GM21381 (cell line): ENCODE measurements at regions not wholly inside any gene's neighbourhood (a gene's known extent, or its start where the extent isn't known, plus 50 kb on each side); places are given as distances from the start of the nearest gene placed in this dataset.
"Not testable (repeated sequence)": the region's sequence is repeated elsewhere in the genome, so short reads cannot be mapped to it uniquely, and the experiment has no call there.

Source experiments
- ATAC-seq: cut with Tn5 transposase; IDR thresholded peaks from one replicate; pipeline ENCODE4 v1.9.1; 2021; ENCODE audit warnings: mild to moderate bottlenecking, moderate library complexity; ENCODE audit not compliant: unreplicated experiment

GRCh38 chr4:38373375-38373774, 290.6 kb upstream of the KLF3 start:
- ATAC-seq, result no peak

DNA sequence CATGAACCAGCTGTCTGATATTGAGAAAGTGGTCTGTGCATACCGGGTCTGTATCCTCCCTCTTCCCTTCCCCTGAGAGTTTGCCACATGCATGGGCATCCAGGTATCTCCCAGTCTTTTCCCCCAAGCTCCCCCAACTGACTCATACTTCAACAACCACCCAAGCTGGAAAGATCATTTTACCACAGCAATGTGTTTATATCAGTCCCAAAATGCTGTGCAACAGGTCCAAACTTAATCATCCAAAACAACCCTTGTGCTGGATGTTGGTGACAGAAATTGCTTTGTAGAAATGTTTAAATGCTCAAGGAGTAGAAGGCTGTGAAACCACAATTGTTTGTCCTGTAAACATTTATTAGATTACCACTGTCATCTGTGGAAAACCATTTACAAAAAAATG, 286.8 kb upstream of the KLF3 start:
- ATAC-seq, result no peak

- no peak for ATAC-seq
Measured at GRCh38 chr4:38378478-38378877, 285.5 kb upstream of the KLF3 start.

GRCh38 chr4:38381788-38382187, 282.2 kb upstream of the KLF3 start:
- ATAC-seq, result no peak

DNA sequence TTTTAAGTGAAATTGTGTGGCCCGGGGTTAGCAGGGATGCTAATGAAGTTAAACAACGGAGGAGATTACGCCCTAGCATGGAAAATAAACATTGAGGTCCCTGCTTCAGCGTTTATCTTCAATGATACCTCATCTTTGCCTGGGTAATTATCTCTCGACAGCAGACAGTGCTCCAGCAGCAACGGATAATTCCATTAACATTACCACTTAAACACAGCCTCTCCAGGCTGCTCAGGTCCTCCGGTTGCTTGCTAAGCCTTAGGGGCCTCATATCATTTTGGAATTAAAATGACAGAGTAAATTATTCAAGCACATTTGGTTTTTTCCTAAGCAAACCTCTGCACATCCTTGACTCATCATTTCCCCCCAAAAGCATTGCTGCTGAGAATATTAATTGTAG, 281.5 kb upstream of the KLF3 start:
- ATAC-seq, result no peak

DNA sequence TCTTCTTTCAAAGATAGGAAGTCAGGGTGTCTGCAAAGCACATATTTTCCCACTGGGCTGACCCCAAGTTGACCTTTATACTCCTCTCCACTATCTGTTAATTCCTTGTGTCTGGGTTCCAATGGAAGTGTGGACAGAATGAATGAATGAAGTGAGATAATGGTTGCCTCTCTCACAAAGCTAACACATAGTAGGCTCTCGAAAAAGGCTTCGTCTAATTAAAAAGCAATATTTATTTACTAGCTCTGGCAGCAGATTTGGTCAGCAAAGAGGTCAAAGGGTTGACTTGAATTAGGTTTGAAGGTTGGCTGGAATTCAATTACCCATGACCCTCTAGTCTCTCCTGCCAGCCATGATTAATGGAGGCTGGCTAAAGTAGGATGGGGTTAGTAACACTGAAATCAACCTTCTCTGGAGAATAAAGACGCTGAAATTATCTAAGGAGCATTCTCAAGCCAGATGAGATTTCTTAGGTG, 280.3 kb upstream of the KLF3 start:
- ATAC-seq, result no peak

GRCh38 chr4:38385093-38386004, 278.6 kb upstream of the KLF3 start:
- ATAC-seq, result no peak

DNA sequence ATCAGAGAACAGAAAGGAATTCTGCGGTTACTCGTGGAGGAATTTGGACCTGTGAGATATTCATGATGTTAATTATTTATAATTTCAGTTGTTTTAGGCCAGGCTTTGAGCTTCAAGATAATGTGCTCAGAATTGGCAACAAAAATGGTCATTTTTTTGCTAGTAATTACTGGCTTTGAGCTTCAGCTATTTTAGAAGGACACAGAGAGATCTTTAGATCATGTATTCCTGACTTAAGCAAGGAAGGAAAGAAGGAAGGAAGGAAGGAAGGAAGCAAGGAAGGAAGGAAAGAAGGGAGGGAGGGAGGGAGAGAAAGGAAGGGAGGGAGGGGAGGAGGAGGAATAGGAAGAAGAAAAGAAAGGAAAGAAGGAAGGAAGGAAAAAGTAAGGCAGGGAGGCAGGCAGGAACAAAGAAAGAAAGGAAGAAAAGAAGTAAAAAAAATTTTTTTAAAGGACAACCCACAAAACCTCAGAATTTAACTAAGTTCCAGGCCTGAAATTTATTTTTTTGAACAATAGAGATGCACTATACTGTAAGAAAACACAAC, 277.9 kb upstream of the KLF3 start:
- no peak for ATAC-seq

DNA sequence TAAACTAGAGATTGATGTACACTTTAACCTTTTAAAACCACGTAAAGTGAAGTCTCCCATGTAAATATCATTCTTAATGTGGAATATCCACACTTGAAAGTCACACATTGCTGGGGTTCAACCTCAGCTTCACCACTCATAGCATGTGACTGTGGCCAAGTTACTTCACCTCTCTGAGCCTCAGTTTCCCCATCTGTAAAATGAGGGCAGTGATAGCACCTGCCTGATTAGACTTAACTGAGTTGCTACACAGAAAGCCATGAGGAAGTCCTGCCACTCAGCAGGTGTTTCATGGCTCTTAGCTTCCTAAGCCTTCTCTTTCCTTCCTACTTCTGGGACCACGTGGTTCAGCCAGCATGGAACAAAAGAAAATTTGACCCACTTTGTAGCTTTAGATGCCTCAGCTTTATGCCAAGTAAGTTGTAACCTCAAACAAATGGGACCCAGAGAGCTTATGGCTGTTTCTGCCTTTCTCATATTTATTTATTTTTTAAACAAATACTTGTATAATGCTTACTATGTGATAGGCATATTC, 277.3 kb upstream of the KLF3 start:
- no peak for ATAC-seq

- no peak for ATAC-seq
Measured at GRCh38 chr4:38387348-38387747, 276.7 kb upstream of the KLF3 start.

- ATAC-seq, result no peak
Measured at GRCh38 chr4:38387819-38388218, 276.2 kb upstream of the KLF3 start.

DNA sequence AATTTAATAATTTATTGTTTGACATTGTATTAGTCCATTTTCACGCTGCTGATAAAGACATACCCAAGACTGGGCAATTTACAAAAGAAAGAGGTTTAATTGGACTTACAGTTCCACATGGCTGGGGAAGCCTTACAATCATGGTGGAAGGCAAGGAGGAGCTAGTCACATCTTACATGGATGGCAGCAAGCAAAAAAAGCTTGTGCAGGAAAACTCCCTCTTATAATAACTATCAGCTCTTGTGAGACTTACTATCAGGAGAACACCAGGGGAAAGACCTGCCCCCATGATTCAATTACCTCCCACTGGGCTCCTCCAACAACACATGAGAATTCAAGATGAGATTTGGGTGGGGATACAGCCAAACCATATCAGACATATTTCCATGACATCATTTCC, 275.1 kb upstream of the KLF3 start:
- not testable (repeated sequence) for ATAC-seq

- no peak for ATAC-seq
Measured at GRCh38 chr4:38390969-38391545, 272.9 kb upstream of the KLF3 start.

DNA sequence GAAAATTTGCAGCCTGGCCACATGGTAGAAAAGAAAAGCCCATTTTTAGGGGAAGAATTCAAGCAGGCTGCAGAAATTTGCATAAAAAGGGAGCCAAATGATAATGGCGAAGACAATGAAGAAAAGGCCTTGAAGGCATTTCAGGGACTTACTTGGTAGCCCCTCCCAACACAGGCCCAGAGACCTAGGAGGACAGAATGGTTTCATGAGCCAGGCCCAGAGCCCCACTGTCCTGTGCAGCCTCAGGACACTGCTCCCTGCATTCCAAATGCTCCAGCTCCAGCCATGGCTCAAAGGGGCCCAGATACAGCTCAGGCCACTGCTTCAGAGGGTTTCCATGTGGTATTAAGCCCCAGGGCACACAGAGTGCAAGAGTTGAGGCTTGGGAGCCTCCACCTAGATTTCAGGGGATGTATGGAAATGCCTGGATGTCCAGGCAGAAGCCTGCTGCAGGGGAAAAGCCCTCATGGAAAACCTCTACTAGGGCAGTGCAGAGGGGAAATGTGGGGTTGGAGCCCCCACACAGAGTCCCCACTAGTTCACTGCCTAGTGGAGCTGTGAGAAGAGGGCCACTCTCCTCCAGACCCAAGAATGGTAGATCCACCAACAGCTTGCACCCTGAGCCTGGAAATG, 271.7 kb upstream of the KLF3 start:
- ATAC-seq, result no peak

DNA sequence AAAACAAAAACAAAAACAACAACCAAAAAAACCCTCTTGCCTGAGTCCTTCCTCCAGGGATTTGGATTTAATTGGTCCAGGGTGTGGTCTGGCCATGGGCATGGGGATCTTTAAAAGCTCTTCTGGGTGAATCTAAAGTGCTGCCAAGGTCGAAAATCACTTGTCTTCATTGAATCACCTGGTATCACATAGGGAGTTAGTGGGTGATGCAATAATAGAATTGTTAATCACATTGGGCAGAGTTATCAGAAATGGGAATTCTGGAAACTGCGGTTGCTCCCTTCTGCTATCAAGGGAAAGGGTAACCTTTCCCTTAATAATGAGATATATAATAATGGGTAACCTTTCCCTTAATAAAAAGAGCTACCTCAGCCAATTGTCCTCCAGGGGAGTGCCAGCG, 267.9 kb upstream of the KLF3 start:
- ATAC-seq, result no peak

DNA sequence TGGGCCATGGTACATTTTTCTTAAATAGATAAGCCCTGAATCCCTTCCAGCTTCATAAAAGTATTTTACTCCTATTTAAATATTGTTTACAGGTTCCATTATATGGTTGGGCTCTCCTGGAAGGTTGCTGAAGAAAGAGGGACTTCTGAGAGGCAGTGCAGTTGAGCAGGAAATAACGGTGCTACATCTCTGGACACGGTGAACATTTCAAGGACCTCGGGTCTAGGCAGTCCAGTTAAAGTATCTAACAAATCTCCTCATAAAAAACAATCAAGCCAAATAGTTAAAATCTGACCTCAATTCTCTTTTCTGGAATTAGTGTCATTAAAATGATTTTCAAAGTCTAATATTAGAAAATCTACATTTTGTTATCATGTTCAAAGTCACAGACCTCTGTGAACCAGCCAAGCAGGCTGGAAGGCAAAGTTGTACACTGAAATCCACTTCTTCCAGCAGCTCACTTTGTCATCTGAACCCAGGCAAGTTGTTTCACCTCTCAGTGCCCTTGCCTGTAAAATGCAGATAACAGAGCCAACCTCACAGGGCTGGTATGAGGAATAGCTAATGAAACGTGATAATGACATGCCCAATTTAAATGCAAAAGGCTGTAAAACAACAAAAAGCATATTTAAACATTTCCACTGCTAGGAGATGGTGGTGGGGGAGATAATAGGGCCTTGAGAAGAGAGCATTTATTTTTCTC, 267.0 kb upstream of the KLF3 start:
- ATAC-seq, result no peak

DNA sequence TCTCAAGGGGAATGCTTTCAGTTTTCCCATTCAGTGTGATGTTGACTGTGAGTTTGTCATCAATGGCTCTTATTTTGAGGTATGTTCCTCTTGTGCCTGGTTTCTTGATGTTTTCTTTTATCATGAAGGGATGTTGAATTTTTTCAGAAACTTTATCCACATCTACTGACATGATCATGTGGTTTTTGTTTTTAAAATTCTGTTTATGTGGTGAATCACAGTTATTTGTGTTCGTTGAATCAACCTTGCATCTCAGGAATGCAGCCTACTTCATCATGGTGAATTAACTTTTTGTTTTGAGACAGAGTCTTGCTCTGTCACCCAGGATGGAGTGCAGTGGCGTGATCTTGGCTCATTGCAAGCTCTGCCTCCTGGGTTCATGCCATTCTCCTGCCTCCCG, 263.1 kb upstream of the KLF3 start:
- ATAC-seq, result no peak

DNA sequence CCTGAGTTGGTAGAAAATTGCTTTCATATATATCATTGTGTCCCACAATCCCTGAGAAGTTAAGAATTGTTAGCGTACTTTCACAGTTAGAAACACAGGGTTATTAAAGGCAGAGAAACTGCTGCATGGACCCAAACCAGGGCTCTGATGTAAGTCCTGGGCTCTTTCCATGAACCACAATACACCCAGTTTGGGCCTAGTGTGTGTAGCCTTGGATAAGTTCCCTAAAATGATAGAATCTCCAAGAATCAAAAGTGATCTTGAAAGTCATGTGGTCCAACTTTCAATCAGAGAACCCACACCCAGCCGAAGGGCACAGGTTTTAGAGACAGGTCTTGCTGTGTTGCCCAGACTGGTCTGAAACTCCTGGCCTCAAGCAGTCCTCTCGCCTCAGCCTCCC, 257.8 kb upstream of the KLF3 start:
- ATAC-seq, result no peak

DNA sequence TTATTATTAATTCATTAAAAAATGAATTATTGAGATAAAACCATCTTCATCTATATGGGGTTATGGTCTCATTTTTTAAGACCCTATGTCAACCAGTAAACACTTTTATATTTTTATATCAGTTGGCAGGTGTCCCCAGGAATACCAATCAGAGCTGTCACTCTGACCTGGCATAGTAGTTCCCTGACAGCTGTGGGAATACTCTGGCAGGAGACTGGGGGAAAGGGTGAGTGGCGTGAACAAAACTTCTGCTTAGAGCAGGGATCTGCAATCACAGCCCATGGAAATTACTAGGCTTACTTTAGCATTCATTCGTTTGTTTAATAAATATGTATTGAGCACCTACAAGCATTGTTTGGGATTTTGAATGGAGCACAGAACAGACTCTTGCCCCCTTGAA, 254.1 kb upstream of the KLF3 start:
- ATAC-seq, result no peak

GRCh38 chr4:38411092-38411491, 252.9 kb upstream of the KLF3 start:
- no peak for ATAC-seq
